Urinary bladder (tissue), 3 donors: ENCODE measurements at regions not wholly inside any gene's neighbourhood (a gene's known extent, or its start where the extent isn't known, plus 50 kb on each side); places are given as distances from the start of the nearest gene placed in this dataset.
"Not testable (repeated sequence)": the region's sequence is repeated elsewhere in the genome, so short reads cannot be mapped to it uniquely, and the experiment has no call there.

Experiments
- DNase-seq: peaks from one replicate; pipeline ENCODE4 v3.0.0-alpha.2; 2015; ENCODE audit errors: extremely low spot score
- H3K27ac ChIP-seq: one replicate; pipeline ENCODE4 v1.5.1; 2013; ENCODE audit warnings: low read depth, mild to moderate bottlenecking, moderate library complexity
- H3K36me3 ChIP-seq: one replicate; pipeline ENCODE4 v1.6.1; 2013; ENCODE audit warnings: mild to moderate bottlenecking, moderate library complexity; ENCODE audit not compliant: insufficient read depth
- H3K4me1 ChIP-seq: one replicate; pipeline ENCODE4 v1.6.1; 2013; ENCODE audit warnings: mild to moderate bottlenecking, moderate library complexity; ENCODE audit not compliant: insufficient read depth
- H3K4me3 ChIP-seq: one replicate; pipeline ENCODE4 v1.5.1; 2013; ENCODE audit warnings: low read depth, low read length
- WGBS: extraction: QIAGEN DNeasy Blood & Tissue Kit; methylation state at CpG from one replicate; pipeline ENCODE4 v1.1.7; 2013; 5-methylcytosine and 5-hydroxymethylcytosine counted together
- donor health status: healthy with polysubstance abuse.
- donor health status: healthy.

- Histone ChIP-seq H3K36me3 (no peaks in the 10 kb centered on the region), H3K4me1 (no peaks in the 10 kb centered on the region), H3K27ac (no peak overlapping the region), H3K4me3 (no peak overlapping the region)
- no peak for DNase-seq
- whole genome bisulfite sequencing: 97% methylated on average over 10 of the region's 10 CpGs
Measured at GRCh38 chr10:34029455-34029854, 695.0 kb upstream of the NRP1 start.

- 98% methylated on average over 3 of the region's 3 CpGs for WGBS
- DNase-seq: no peak
- Histone ChIP-seq H3K36me3 (no peaks in the 10 kb centered on the region), H3K4me3 (no peak overlapping the region), H3K27ac (no peak overlapping the region), H3K4me1 (no peaks in the 10 kb centered on the region)
Measured at GRCh38 chr10:34028936-34029335, 694.5 kb upstream of the NRP1 start.

- WGBS: 36% methylated on average over 9 of the region's 9 CpGs
- H3K27ac ChIP-seq: no peak overlapping the region
- H3K4me1 ChIP-seq: no peaks in the 10 kb centered on the region
- no peaks in the 10 kb centered on the region for H3K36me3 ChIP-seq
- no peak overlapping the region for H3K4me3 ChIP-seq
- no peak for DNase-seq
Measured at GRCh38 chr10:34024693-34025425, 690.4 kb upstream of the NRP1 start.

GRCh38 chr10:34024282-34024681, 689.8 kb upstream of the NRP1 start:
- H3K36me3 ChIP-seq: no peaks in the 10 kb centered on the region
- H3K4me1 ChIP-seq: no peaks in the 10 kb centered on the region
- H3K4me3 ChIP-seq: no peak overlapping the region
- DNase-seq: no peak
- no peak overlapping the region for H3K27ac ChIP-seq
- WGBS: 59% methylated on average over 3 of the region's 3 CpGs

- H3K4me3 ChIP-seq: no peak overlapping the region
- WGBS: 87% methylated on average over 6 of the region's 6 CpGs
- DNase-seq: no peak
Measured at GRCh38 chr10:34022195-34022594, 687.7 kb upstream of the NRP1 start.

GRCh38 chr10:34018784-34019183, 684.3 kb upstream of the NRP1 start:
- DNase-seq: no peak
- no peak overlapping the region for H3K27ac ChIP-seq
- H3K36me3 ChIP-seq: no peaks in the 10 kb centered on the region
- no peaks in the 10 kb centered on the region for H3K4me1 ChIP-seq
- no peak overlapping the region for H3K4me3 ChIP-seq
- WGBS: 93% methylated on average over 1 of the region's 1 CpG

More at GRCh38 chr10:34022195-34022594, 687.7 kb upstream of the NRP1 start:
- H3K27ac ChIP-seq: no peak overlapping the region
- H3K36me3 ChIP-seq: no peaks in the 10 kb centered on the region
- H3K4me1 ChIP-seq: no peaks in the 10 kb centered on the region

- DNase-seq: no peak
- Histone ChIP-seq H3K27ac (no peak overlapping the region), H3K4me3 (no peak overlapping the region), H3K36me3 (no peaks in the 10 kb centered on the region), H3K4me1 (no peaks in the 10 kb centered on the region)
- whole genome bisulfite sequencing: 92% methylated on average over 5 of the region's 5 CpGs
Measured at GRCh38 chr10:34018129-34018528, 683.7 kb upstream of the NRP1 start.

- Histone ChIP-seq H3K4me3 (no peak overlapping the region), H3K27ac (no peak overlapping the region), H3K36me3 (no peaks in the 10 kb centered on the region), H3K4me1 (no peaks in the 10 kb centered on the region)
- no peak for DNase-seq
- 54% methylated on average over 1 of the region's 1 CpG for WGBS
Measured at GRCh38 chr10:34017281-34017680, 682.8 kb upstream of the NRP1 start.

- Histone ChIP-seq H3K27ac (no peak overlapping the region), H3K36me3 (no peaks in the 10 kb centered on the region), H3K4me3 (no peak overlapping the region), H3K4me1 (no peaks in the 10 kb centered on the region)
- no peak for DNase-seq
- 86% methylated on average over 2 of the region's 2 CpGs for WGBS
Measured at GRCh38 chr10:34016576-34016975, 682.1 kb upstream of the NRP1 start.

GRCh38 chr10:34015700-34016099, 681.2 kb upstream of the NRP1 start:
- WGBS: 98% methylated on average over 2 of the region's 2 CpGs
- DNase-seq: no peak
- Histone ChIP-seq H3K36me3 (no peaks in the 10 kb centered on the region), H3K4me1 (no peaks in the 10 kb centered on the region), H3K27ac (no peak overlapping the region), H3K4me3 (no peak overlapping the region)

- no peak overlapping the region for H3K27ac ChIP-seq
- H3K36me3 ChIP-seq: no peaks in the 10 kb centered on the region
- H3K4me3 ChIP-seq: no peak overlapping the region
- no peak for DNase-seq
- WGBS: 93% methylated on average over 2 of the region's 2 CpGs
- no peaks in the 10 kb centered on the region for H3K4me1 ChIP-seq
Measured at GRCh38 chr10:34013235-34013634, 678.8 kb upstream of the NRP1 start.

GRCh38 chr10:34010891-34011290, 676.4 kb upstream of the NRP1 start:
- Histone ChIP-seq H3K4me3 (no peak overlapping the region), H3K4me1 (no peaks in the 10 kb centered on the region), H3K36me3 (no peaks in the 10 kb centered on the region), H3K27ac (no peak overlapping the region)
- WGBS: 85% methylated on average over 2 of the region's 2 CpGs
- no peak for DNase-seq

- WGBS: 89% methylated on average over 1 of the region's 1 CpG
- not testable (repeated sequence) for H3K27ac ChIP-seq, DNase-seq, H3K4me3 ChIP-seq, H3K4me1 ChIP-seq, H3K36me3 ChIP-seq
Measured at GRCh38 chr10:34010228-34010627, 675.8 kb upstream of the NRP1 start.

- H3K4me1 ChIP-seq: no peaks in the 10 kb centered on the region
- H3K27ac ChIP-seq: no peak overlapping the region
- no peak for DNase-seq
- 100% methylated on average over 1 of the region's 1 CpG for WGBS
- H3K36me3 ChIP-seq: no peaks in the 10 kb centered on the region
- no peak overlapping the region for H3K4me3 ChIP-seq
Measured at GRCh38 chr10:34008656-34009055, 674.2 kb upstream of the NRP1 start.

- Histone ChIP-seq H3K4me3 (no peak overlapping the region), H3K27ac (no peak overlapping the region), H3K36me3 (no peaks in the 10 kb centered on the region), H3K4me1 (no peaks in the 10 kb centered on the region)
- no peak for DNase-seq
- WGBS: 75% methylated on average over 5 of the region's 5 CpGs
Measured at GRCh38 chr10:34006471-34006870, 672.0 kb upstream of the NRP1 start.
